Coronary artery (tissue), 2 donors: ENCODE measurements at regions not wholly inside any gene's neighbourhood (a gene's known extent, or its start where the extent isn't known, plus 50 kb on each side); places are given as distances from the start of the nearest gene placed in this dataset.

Experiments used
- DNase-seq: peaks from one replicate; pipeline ENCODE4 v3.0.0-alpha.2; 2017; ENCODE audit warnings: low spot score
- H3K27ac ChIP-seq, 2 donors: fragments of 200-600 bp; sonication (generic); one replicate each; pipeline ENCODE4 v1.5.1; 2016 to 2019
- H3K4me3 ChIP-seq: fragments of 200-600 bp; sonication (generic); 2 replicates; pipeline ENCODE4 v1.5.1; 2016; ENCODE audit warnings: mild to moderate bottlenecking, moderate library complexity
- TF ChIP-seq, protein P1 (sequence below): fragments of 200-600 bp; sonication (generic); IDR thresholded peaks from one replicate; pipeline ENCODE4 v1.5.1; 2019; ENCODE audit warnings: antibody characterized with exemption

GRCh38 chr2:138334323-138334722 lies 167.2 kb upstream of the SPOPL start:
- no peak for DNase-seq
- TF ChIP-seq, protein P1, sequence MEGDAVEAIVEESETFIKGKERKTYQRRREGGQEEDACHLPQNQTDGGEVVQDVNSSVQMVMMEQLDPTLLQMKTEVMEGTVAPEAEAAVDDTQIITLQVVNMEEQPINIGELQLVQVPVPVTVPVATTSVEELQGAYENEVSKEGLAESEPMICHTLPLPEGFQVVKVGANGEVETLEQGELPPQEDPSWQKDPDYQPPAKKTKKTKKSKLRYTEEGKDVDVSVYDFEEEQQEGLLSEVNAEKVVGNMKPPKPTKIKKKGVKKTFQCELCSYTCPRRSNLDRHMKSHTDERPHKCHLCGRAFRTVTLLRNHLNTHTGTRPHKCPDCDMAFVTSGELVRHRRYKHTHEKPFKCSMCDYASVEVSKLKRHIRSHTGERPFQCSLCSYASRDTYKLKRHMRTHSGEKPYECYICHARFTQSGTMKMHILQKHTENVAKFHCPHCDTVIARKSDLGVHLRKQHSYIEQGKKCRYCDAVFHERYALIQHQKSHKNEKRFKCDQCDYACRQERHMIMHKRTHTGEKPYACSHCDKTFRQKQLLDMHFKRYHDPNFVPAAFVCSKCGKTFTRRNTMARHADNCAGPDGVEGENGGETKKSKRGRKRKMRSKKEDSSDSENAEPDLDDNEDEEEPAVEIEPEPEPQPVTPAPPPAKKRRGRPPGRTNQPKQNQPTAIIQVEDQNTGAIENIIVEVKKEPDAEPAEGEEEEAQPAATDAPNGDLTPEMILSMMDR, result no peak
- Histone ChIP-seq H3K27ac (no peak overlapping the region), H3K4me3 (no peak overlapping the region)

GRCh38 chr2:138335036-138335435 lies 166.5 kb upstream of the SPOPL start:
- H3K27ac ChIP-seq, result peak overlapping the region in 1 of 2 donors; percentile 20
- no peak for DNase-seq
- H3K4me3 ChIP-seq, result no peak overlapping the region
- TF ChIP-seq, protein P1, result no peak

DNA sequence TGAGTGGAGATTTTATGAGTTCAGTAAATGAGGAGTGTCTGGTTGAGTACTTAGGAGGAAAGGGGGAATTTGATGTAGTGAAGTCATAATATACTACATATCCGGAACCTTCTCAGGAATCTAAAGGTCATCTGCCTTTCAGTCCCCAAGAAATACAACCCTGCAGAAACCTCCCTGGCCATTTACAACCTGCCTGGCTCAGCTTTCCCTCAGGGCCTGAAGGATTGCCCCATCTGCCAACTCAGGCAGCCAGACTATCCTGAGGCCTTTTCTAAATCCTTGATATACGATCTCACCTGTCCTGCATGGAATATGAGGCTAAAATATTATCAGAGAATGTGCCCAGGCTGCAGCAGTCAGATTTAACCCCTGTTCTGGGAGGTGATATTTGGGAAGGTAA lies 165.4 kb upstream of the SPOPL start:
- DNase-seq, result no peak
- Histone ChIP-seq H3K27ac (no peak overlapping the region), H3K4me3 (no peak overlapping the region)
- TF ChIP-seq, protein P1, result no peak

GRCh38 chr2:138355244-138355643 lies 146.3 kb upstream of the SPOPL start:
- DNase-seq, result no peak
- TF ChIP-seq, protein P1, result no peak
- Histone ChIP-seq H3K27ac (no peak overlapping the region), H3K4me3 (no peak overlapping the region)

GRCh38 chr2:138356178-138356577 lies 145.4 kb upstream of the SPOPL start:
- TF ChIP-seq, protein P1, result no peak
- H3K4me3 ChIP-seq, result peak overlapping the region; percentile 31
- DNase-seq, result no peak
- H3K27ac ChIP-seq, result no peak overlapping the region

DNA sequence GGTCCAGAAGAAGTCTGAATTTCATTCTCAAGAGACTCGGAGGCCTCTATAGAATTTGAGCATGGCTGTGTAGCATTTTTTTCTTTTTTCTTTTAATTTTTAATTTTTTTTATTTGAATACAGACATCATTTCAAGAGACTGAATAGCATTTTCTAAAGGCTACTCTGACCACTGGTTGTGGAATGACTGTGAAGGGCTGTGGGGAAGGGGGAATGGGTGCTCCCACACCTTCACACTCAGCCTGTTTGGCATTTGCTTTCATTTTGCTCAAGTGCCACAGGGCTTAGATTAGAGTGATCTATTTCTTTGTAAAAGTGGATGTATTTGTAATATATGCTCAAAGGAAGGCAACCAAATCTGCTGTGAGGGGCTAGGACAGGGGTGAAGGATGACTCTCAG lies 142.0 kb upstream of the SPOPL start:
- DNase-seq, result no peak
- Histone ChIP-seq H3K4me3 (no peak overlapping the region), H3K27ac (no peak overlapping the region)
- TF ChIP-seq, protein P1, result no peak

GRCh38 chr2:138364554-138365162 lies 136.9 kb upstream of the SPOPL start:
- Histone ChIP-seq H3K27ac (peak overlapping the region; percentile 46 to 71), H3K4me3 (no peak overlapping the region)
- TF ChIP-seq, protein P1, result no peak
- no peak for DNase-seq
